HG03175 (cell line): ENCODE measurements at regions not wholly inside any gene's neighbourhood (a gene's known extent, or its start where the extent isn't known, plus 50 kb on each side); places are given as distances from the start of the nearest gene placed in this dataset.

Experiments
- ATAC-seq: cut with Tn5 transposase; IDR thresholded peaks from one replicate; pipeline ENCODE4 v1.9.1; 2021; ENCODE audit warnings: mild to moderate bottlenecking, moderate library complexity; ENCODE audit not compliant: unreplicated experiment

DNA sequence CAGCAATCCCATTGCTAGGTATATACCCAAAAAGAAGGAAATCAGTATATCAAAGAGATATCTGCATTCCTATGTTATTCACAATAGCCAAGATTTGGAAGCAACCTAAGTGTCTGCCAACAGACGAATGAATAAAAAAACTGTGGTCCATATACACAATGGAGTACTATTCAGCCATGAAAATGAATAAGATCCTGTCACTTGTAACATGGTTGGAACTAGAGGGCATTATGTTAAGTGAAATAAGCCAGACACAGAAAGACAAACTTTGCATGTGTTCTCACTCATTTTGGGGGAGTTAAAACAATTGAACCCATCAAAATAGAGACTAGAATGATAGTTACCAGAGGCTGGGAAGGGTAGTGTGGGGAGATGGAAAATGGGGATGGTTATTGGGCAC lies 323.5 kb upstream of the NFE2L3 start:
- ATAC-seq = no peak

DNA sequence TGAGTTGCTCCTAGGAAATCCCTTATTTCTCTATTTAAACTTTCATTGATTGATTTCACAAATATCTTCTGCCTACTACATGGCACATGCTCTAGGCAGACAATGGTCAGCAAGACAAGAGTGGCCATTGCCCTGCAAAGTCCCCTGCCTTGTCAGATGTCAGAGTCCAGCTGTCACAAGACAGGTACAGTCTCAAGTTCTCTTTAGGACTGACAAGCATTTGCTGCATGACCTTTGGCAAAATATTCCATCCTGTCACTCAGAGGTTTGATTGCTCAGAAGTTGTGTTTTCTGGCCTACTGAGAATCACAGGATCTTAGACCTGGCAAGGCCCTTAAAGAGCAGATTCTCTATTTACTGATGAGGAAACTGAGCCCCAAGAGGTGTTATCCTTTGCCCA lies 322.3 kb upstream of the NFE2L3 start:
- ATAC-seq = no peak

DNA sequence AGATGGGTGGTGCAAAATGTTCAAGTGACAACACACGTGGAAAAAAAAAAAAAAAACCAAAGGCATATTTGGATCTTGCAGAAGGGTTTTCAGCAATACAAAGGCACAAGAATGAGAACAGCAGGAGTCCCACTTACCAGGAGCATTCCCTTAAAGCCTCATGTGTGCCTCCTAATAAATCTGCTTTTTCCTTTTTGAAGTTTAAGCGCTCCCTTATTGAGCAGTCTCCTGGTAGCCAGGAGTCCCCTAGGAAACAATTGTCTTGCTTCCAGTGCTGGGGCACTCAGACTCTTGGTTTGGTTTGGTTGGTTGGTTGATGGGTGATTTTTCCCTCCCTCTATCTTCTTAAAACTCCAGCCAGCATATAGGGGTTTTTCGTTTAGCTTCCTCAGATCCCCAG lies 321.8 kb upstream of the NFE2L3 start:
- ATAC-seq = no peak

DNA sequence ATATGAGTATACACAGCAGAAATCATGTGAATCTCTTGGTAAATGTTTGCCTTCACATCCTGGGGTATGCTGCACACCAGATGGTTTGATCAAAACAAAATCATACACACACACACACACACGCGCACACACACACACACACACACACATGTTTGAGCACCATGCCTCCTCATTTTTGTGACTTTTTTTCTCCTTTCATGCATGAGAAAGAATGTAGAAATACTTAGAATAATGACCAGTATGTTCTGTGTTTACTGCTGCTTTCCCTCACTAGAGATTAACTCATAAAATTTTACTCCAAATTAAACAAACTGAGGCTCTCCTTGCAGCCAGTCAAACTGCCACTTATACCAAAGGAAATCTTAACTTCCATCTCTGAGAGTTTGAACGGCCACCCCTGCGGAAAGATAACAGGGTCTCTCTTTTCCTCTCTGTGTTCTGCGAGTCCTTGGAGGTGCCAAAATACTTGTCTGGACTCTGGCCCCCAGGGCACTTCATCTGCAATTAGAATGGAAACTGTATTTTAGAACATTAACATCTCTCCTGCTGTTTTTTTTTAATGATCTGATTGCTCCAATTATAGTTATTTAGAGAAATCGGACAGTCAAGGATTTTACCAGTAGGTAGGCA lies 320.8 kb upstream of the NFE2L3 start:
- no peak for ATAC-seq

DNA sequence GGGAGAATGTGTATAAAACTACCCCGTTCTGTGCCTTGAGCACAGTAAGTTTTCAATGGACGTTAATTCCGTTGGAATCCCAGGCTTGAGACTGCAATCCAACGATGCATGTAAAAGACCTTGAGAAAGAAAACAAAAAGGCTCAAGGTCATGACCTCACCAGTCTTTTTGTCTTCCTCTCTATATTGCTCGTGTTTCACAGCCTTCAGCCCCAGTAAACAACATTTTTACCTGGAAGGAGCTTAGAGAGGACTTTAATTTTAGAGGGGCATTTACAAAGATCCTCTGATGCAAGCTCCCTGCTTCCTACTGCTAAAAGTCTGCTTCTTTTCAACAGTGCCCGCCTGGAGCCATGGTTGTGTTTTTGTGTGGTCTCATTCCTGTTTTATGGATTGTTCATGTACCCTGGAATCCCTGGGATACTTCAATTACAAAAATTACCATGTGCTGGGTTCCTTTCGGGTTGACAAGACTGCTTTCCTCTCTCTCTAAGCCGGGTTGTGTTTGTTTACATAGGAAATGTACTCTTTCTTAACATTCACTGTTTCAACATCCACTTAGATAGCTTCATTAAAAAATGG lies 320.1 kb upstream of the NFE2L3 start:
- no peak for ATAC-seq

DNA sequence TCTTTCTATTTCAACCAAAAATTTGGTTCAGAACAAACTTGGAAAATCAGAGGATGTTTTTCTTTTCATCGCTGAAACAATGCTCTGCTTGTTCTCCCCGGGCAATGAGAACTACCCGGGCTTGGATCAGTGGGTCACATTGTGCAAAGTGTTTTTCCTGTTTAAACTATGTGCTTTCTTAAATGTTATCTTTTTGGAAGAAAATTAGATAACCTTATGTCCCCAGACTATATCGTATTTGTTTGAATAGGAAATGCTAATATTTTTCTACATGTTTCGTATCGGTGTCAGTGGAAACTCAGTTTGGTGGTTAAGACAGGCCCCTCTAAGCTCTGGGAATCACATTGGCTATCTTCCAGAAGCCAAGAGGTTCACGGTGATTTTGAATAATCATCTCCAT lies 319.5 kb upstream of the NFE2L3 start:
- ATAC-seq = no peak

DNA sequence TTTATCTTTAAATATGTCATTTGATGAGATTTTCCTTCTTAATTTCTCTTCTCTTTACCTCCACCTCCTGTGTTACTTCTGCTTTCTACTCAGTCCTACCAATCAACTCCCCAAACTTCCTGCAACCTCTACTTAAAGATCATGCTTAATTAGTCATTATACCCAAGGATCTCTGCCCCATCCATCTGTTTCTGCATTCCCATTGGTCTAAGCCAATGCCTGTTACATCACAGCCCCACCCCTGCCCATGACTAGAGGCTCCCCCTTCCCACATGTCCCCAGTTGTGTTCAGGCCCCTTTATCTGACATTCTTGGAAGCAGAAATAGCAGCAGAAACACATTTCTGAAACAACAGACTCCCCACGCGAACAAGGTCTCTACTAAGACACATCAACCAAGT lies 319.1 kb upstream of the NFE2L3 start:
- no peak for ATAC-seq

DNA sequence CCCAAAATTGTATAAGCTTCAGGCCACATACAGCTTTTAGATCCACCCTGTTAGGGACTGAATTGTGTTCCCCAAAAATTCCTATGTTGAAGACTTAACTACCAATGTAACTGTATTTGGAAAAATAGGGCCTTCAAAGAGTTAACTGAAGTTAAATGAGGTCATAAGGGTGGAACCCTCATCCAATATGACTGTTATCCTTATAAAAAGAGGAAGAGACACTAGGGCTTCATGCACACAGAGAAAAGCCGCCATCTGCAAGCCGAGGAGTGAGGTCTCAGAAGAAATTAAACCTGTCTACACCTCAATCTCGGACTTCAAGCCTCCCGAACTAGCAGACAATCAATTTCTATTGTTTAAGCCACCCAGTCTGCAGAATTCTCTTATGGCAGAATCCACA lies 317.9 kb upstream of the NFE2L3 start:
- no peak for ATAC-seq

DNA sequence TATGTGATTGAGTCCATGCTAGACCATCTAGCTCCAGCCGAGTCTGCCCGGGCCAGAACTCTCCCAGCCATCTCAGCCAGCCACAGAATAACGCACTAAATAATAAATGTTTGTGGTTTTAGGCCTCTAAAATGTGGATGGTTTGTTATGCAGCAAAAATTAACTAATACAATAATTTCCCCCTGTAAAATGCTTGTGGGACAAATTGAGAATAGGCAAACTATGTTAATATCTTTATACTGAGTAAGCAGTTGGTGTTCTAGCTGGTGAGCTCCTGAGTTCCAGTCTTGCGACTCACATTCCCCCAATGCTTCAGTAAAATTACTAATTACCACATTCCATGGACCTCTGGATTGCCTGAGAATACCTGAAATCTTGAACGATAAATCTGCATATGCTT lies 316.8 kb upstream of the NFE2L3 start:
- ATAC-seq = no peak

DNA sequence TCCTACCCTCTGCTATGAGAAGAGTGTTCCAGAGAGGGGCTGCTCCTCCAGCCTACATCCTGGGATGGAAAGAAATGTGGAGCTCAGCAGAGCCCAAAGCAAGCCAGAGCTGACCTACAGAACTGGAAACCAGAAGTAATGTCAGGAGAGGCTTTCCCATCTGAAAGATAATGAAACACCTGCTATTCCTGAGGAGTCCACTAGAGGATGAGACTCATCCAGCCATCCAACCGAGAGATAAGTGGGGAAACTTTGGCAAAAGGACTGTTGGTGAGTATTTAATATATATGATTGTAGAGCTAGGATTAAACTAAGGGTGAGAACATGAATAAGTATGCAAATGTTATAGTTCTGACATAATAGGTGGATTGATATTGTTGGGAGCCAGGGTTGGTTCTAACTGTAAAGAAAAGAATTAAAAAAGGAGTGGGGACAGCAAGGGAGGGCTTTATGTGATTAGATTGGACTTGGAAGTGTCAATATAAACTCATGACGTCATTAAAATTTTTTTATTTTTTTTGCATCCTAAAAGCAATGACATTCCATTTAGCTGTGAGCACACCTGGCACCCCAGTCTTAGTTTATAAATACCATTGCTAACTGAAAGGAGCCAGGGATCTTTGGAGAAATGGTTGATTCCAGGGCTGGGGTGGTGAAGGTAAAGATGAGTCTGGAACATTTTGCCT lies 312.8 kb upstream of the NFE2L3 start:
- ATAC-seq = no peak

DNA sequence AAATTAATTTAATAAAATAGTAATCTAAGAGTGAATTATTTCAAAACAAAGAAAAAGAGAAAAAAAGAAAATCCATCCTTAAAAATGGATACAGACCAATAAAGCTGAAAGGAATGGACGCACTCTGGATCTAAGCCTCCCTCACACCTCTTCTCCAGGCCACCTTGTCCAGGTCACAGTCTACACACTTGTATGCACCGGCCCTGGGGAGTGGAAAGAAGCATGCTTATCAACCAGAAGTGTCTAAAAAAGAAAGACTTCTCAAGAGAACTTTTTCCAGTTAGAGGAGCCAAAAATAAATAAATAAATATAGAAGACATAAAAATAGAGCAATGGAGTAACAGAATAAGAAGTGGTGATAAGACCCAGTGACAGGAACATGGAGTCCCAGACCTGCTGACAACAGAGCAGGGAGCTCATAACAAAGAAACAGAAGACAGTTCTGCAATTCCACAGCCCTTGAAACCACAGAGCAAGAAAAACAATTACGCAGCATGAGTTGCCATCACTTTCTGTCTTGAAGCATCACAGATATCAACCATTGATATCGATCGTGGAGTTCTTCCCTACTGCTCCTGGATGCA lies 311.7 kb upstream of the NFE2L3 start:
- no peak for ATAC-seq

DNA sequence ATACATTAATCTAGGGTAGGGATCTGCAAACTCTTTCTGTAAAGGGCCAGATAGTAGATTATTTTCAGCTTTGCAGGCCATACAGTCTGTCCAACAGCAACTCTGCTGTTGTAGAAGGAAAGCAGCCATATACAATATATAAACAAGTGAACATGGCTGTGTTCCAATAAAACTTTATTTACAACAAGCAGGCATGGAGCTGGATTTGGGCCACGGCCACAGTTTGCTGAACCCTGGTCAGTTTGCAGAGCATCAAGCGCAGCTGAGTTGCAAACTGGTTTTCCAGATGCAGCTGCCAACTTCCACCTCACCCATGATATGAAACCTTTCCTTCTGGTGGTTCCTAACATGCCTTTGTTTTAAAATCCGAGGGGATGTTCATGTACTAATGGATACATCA lies 310.4 kb upstream of the NFE2L3 start:
- no peak for ATAC-seq

DNA sequence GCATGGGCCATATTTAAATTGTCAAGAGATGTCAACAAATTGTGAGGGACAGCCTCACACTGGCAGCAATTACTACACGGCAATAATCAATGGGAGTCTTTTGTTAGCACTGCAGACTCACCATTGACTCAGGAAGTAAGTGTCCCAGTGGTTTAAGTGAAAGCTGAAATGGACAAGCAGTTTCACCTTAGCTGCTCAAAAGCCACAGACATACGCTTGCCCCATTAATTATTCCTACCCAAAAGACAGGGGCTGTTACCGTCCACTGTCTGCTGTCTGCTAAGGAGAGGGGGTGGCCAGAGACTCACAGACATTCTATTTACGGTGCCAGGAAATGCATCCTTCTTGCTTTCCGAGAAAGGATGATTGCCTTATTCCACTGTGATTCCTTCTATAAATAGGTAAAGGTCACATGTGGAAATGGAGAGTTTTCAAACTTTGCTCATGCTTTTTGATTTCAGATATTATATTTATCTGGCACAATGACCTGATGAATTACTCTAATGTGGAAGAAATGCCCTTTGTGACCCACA lies 309.7 kb upstream of the NFE2L3 start:
- no peak for ATAC-seq

DNA sequence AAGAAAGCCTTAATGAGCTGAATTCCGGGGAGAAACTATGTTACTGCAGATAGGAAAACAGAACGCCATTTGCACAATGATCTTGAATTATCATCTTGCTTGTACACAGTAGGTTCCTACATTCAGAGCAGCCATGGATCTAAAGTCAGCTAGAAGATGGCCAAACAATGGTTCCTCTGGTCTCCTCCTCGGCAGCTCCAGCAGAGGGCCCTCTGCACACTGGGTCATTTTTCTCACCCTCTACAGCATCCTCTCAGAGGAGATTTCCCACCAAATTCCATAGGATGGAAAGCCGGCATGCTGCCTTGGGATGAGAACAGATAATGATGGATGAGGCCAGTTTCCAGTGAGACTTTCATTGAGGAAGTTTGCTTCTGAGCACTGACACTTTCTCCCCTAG lies 308.5 kb upstream of the NFE2L3 start:
- ATAC-seq = no peak

DNA sequence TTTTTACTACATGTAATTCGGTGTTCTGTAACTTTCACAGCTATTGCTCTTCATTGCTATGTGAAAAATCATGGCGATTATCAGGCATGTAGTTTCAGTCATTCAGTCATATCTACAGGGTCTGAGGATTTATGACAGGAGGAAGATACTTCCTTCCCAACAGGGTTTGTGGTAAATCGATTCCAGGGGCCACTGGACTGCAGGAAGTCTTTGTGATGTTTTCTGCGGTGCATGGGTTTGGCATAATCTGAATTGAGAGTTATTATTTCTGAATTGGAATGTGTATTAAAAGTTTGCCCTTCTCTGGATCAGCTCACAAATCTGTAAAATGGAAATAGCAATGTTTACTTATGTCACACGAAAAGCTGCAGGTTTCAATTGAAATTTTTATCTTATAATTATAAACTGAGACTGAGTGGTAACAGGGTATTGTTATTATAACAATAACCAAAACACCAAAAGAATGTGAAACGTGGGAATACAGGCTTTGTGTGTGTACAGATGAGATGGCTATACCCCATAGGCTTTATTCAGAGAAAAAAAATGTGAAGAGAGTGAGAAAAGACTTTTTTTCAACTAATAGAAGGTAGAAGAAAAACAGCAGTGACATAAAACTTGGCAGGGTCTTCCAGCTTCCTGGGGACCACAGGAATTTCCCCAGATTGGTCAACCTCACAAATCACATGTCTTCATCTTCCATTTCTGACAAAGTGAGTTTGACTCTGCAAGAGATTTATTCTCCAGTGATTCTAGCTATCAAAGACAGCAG lies 307.7 kb upstream of the NFE2L3 start:
- no peak for ATAC-seq

DNA sequence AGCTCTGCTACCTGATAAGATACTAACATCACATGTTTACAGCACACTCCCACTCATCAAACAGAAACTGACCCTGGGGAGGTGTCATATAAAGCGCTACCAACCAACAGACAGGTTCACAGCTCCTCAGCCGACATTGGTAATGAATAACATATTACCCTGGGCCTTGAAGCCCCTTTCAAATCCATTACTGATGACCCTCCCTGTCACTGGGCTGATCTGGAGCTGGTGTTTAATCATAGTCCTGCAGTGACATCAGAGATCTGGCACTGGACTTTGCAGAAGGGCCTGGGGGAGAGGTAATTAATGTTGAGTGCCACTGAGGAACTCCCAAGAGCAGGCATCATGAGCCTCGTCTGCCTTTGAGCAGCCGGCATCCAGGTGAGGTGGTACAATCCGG lies 306.5 kb upstream of the NFE2L3 start:
- no peak for ATAC-seq

DNA sequence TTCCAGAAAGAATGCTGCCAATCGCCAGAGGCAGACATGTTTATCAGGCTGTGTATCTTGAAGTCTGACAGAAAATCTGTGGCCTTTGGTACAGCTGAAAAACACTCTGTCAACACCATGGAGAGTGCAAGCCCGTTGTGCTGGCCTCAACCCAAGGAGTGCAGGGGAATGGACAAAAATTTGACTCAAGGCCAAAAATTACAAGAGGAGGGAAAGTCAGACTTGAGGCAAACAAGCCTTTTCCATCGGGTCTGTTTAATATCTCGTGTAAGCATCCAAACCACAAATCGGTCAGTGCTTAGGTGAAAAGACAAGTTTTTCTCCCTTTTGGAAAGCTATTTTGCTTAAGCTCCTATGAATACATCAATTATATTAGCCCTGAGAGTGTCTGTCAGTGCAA lies 305.3 kb upstream of the NFE2L3 start:
- ATAC-seq = no peak

DNA sequence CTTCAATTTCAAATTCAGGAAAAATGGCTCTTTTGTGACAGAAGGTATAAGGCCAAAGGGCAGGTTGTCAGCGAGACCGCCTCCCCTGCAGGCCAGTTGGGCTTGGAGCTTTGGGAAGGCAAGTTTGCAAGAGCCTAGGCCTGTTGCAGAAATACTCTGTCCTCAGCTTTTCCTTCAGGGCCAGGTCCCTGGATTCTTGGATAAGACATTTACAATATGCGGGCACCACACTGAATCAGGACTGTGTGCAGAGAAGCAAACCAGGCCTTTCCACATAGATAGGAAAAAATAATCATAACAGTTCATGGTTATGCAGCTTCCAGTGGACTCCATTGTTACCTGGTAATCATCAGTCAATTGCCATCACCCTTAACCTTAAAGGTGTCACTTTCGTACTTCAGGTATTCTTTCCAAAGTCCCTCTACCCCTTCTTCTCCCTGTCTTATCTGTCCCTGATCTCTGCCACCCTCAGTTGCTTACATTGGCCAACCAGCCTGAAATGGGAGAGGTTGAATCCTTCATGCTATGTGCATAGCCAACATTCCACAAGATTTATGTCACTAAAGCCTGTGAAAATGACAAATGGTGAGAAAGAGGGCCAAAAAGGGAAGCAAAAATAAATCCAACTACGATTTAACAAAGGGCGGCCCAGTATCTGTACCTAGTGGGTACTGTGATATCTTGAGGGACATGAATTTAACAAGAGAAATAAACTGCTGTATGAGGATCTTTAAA lies 304.5 kb upstream of the NFE2L3 start:
- ATAC-seq = no peak

DNA sequence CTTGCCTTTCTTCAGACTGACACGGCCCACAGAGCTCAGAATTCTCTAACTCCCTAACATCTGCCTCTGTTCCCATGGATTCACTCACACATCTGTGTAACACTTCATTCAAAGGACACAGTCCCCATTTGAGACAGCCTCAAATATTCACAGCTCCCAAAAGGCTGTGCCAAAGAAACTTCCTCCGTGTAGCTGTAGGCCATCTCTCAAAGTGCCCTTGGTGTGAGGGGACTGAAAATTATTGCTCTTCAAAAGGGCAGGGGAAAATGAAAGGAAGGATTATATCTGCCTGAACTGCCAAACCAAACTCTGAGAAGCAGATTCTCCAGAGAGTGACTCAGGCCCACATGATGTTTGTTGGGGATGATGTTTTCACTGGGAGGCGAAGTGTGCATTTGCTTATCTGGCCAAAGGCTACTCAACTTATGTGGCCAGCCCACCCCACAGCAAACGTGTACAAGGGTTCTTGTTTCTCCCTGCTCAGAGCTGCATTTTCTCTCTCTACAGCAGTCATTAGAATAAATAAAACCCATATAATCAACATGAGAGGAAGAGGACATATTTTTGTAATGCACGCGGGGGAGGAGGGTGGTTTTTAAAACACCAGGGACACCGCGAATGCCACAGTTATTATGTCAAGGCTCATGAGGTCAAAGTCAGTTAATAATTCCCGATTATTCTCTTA lies 302.4 kb upstream of the NFE2L3 start:
- no peak for ATAC-seq

DNA sequence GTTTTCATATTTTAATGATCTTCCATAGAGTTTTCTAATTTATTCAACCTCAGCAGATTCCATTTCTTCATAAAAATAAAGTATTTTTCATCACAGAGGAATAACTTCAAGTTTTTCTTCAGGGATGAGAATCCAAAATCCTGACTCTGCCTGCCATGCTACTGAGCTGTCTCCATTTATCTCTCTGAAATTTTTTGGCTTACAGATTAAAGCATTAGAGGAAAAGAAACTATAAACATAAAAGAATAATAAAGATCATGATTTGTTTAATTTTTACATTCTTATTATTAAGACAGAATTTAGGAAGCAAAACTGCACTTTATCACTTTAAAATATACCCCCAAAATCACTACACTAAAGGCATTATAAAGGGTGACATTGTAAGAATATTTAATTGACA lies 301.8 kb upstream of the NFE2L3 start:
- no peak for ATAC-seq
